OCI-LY3 (cell line): ENCODE measurements at regions not wholly inside any gene's neighbourhood (a gene's known extent, or its start where the extent isn't known, plus 50 kb on each side); places are given as distances from the start of the nearest gene placed in this dataset.
"Not testable (repeated sequence)": the region's sequence is repeated elsewhere in the genome, so short reads cannot be mapped to it uniquely, and the experiment has no call there.

Experiments used
- H2AFZ ChIP-seq: fragments of 200-600, 300-600 bp; shearing (Covaris generic); 2 replicates; pipeline ENCODE4 v1.6.0; 2014; ENCODE audit warnings: antibody characterized with exemption, low read depth, low read length
- H3K27ac ChIP-seq: fragments of 200-600, 300-600 bp; sonication (generic); 2 replicates; pipeline ENCODE4 v1.5.1; 2014; ENCODE audit warnings: mild to moderate bottlenecking, low read length, moderate library complexity, mixed read lengths
- H3K27me3 ChIP-seq: fragments of 200-600, 300-600 bp; sonication (generic); 2 replicates; pipeline ENCODE4 v1.6.1; 2014; ENCODE audit warnings: low read depth, low read length, mixed read lengths
- H3K36me3 ChIP-seq: fragments of 200-600, 300-600 bp; sonication (generic); replicated peaks from 2 replicates; pipeline ENCODE3; 2014; ENCODE audit warnings: low read depth, low read length, mixed read lengths
- H3K4me1 ChIP-seq: fragments of 300-600, 200-600 bp; sonication (generic); 2 replicates; pipeline ENCODE4 v1.6.1; 2014; ENCODE audit warnings: low read length, mixed read lengths
- H3K4me2 ChIP-seq: fragments of 200-600, 300-600 bp; sonication (generic); 2 replicates; pipeline ENCODE4 v1.6.1; 2014; ENCODE audit warnings: low read length, mixed read lengths
- H3K4me3 ChIP-seq: fragments of 300-600, 200-600 bp; sonication (generic); 2 replicates; pipeline ENCODE4 v1.5.1; 2014; ENCODE audit warnings: antibody characterized with exemption, mild to moderate bottlenecking, low read length, moderate library complexity
- H3K79me2 ChIP-seq: fragments of 300-600, 200-600 bp; shearing (Covaris generic); 2 replicates; pipeline ENCODE4 v1.6.1; 2014; ENCODE audit warnings: mild to moderate bottlenecking, low read length, mixed read lengths
- H3K9ac ChIP-seq: fragments of 300-600, 200-600 bp; shearing (Covaris generic); 2 replicates; pipeline ENCODE4 v1.6.0; 2014; ENCODE audit warnings: mild to moderate bottlenecking, low read length, moderate library complexity
- H3K9me3 ChIP-seq: fragments of 200-600, 300-600 bp; shearing (Covaris generic); 2 replicates; pipeline ENCODE4 v1.6.1; 2014; ENCODE audit warnings: low read length, mixed read lengths; ENCODE audit not compliant: insufficient read depth
- H4K20me1 ChIP-seq: fragments of 200-600, 300-600 bp; sonication (generic); 2 replicates; pipeline ENCODE4 v1.6.1; 2016; ENCODE audit warnings: low read length, mixed read lengths; ENCODE audit not compliant: insufficient read depth
- CTCF ChIP-seq: fragments of 200-600, 300-600 bp; sonication (generic); IDR thresholded peaks from 2 replicates; pipeline ENCODE4 v1.5.1; 2014; ENCODE audit warnings: antibody characterized with exemption, low read length, low read depth
- EZH2phosphoT487 ChIP-seq: fragments of 200-600 bp; shearing (Covaris generic); IDR thresholded peaks from 2 replicates; pipeline ENCODE4 v1.6.1; 2018; ENCODE audit warnings: antibody characterized with exemption, mixed run types, low read depth

GRCh38 chr12:116670859-116671258, 67.0 kb downstream of the SPRING1 start:
- H4K20me1 ChIP-seq = no peaks in the 10 kb centered on the region
- no peak overlapping the region for H2AFZ ChIP-seq
- no peaks in the 10 kb centered on the region for H3K27me3 ChIP-seq
- H3K9ac ChIP-seq = no peak overlapping the region
- no peaks in the 10 kb centered on the region for H3K79me2 ChIP-seq
- no peaks in the 10 kb centered on the region for H3K36me3 ChIP-seq
- H3K27ac ChIP-seq = no peak overlapping the region
- H3K4me2 ChIP-seq = no peak overlapping the region
- peaks cover 40% of the 10 kb centered on the region for H3K4me1 ChIP-seq
- H3K4me3 ChIP-seq = no peak overlapping the region
- TF ChIP-seq CTCF = no peak
- no peak for TF ChIP-seq EZH2phosphoT487
- H3K9me3 ChIP-seq = no peaks in the 10 kb centered on the region

GRCh38 chr12:116667752-116668151, 70.1 kb downstream of the SPRING1 start:
- Histone ChIP-seq H3K4me3 (no peak overlapping the region), H3K9me3 (no peaks in the 10 kb centered on the region), H3K9ac (no peak overlapping the region), H3K4me2 (no peak overlapping the region), H3K36me3 (no peaks in the 10 kb centered on the region), H4K20me1 (no peaks in the 10 kb centered on the region), H3K79me2 (no peaks in the 10 kb centered on the region), H3K27me3 (peaks cover 13% of the 10 kb centered on the region), H3K4me1 (peaks cover 9% of the 10 kb centered on the region), H2AFZ (no peak overlapping the region), H3K27ac (no peak overlapping the region)
- TF ChIP-seq CTCF (no peak), EZH2phosphoT487 (no peak)

DNA sequence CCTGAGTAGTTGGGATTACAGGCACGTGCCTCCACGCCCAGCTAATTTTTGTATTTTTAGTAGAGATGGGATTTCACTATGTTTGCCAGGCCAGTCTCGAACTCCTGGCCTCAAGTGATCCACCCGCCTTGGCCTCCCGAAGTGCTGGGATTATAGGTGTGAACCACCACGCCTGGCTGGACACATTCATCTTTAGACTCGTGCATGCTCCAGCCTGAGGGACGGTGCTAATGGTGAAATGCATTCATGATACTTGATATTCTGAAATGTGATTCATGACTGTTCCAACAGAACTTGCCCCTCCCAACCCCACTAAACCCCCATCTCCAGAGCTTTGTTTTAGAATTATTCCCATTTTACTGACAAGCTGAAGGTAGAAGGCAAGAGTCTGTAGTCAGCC, 71.0 kb downstream of the SPRING1 start:
- H3K4me1 ChIP-seq, H3K9ac ChIP-seq, H3K4me2 ChIP-seq, H3K27ac ChIP-seq, H3K36me3 ChIP-seq, H4K20me1 ChIP-seq, H3K9me3 ChIP-seq, H2AFZ ChIP-seq, H3K79me2 ChIP-seq, H3K4me3 ChIP-seq: not testable (repeated sequence)
- H3K27me3 ChIP-seq = peaks cover 16% of the 10 kb centered on the region

- TF ChIP-seq EZH2phosphoT487 = no peak
- TF ChIP-seq CTCF = no peak
- H3K9me3 ChIP-seq = no peaks in the 10 kb centered on the region
- no peak overlapping the region for H3K9ac ChIP-seq
- 0 out of 2 replicates have a peak, but pooled peaks cover 4% of the 10 kb centered on the region for H3K4me1 ChIP-seq
- no peaks in the 10 kb centered on the region for H4K20me1 ChIP-seq
- no peak overlapping the region for H3K4me2 ChIP-seq
- H3K36me3 ChIP-seq = no peaks in the 10 kb centered on the region
- H3K4me3 ChIP-seq = no peak overlapping the region
- no peaks in the 10 kb centered on the region for H3K79me2 ChIP-seq
- H3K27me3 ChIP-seq = peaks cover 16% of the 10 kb centered on the region
- no peak overlapping the region for H2AFZ ChIP-seq
- H3K27ac ChIP-seq = no peak overlapping the region
These were observed 71.6 kb downstream of the SPRING1 start for GRCh38 chr12:116666305-116666673.
